Natural killer cell (primary cell): ENCODE measurements at regions not wholly inside any gene's neighbourhood (a gene's known extent, or its start where the extent isn't known, plus 50 kb on each side); places are given as distances from the start of the nearest gene placed in this dataset.

Source experiments
- ATAC-seq, 3 donors: fragments of 150-1000 bp in 2 of 3; fragments of 200-7000 bp in 1 of 3; cut with Tn5 transposase; 1 replicate in 1 of 3; 2 replicates in 2 of 3; pipeline ENCODE4 v1.10.0; 2021; ENCODE audit warnings: mild to moderate bottlenecking in 2 of 3, moderate library complexity in 2 of 3
- DNase-seq, 2 donors: peaks; one replicate each; pipeline versions ENCODE4 v3.0.0 to v3.0.0-alpha.2; 2013 to 2021; ENCODE audit warnings: mixed read lengths in 1 of 2
- H3K27ac ChIP-seq: one replicate; pipeline ENCODE4 v1.5.1; 2013; ENCODE audit warnings: mild to moderate bottlenecking, low read length
- H3K27me3 ChIP-seq: one replicate; pipeline ENCODE4 v1.6.1; 2013; ENCODE audit warnings: low read length; ENCODE audit not compliant: control insufficient read depth, insufficient read depth
- H3K36me3 ChIP-seq: one replicate; pipeline ENCODE4 v1.6.1; 2013; ENCODE audit warnings: low read length; ENCODE audit not compliant: control insufficient read depth, insufficient read depth
- H3K4me1 ChIP-seq: one replicate; pipeline ENCODE4 v1.6.1; 2013; ENCODE audit warnings: low read length; ENCODE audit not compliant: control insufficient read depth, insufficient read depth
- H3K4me3 ChIP-seq: one replicate; pipeline ENCODE4 v1.5.1; 2013; ENCODE audit warnings: low read length
- H3K9me3 ChIP-seq: one replicate; pipeline ENCODE4 v1.6.1; 2013; ENCODE audit warnings: low read length; ENCODE audit not compliant: control insufficient read depth, insufficient read depth
- H3K27ac Mint-ChIP-seq, 2 donors: one replicate each; pipeline ENCODE4 v1.8.0; 2022; ENCODE audit warnings: mild to moderate bottlenecking in 2 of 2, mixed read lengths in 2 of 2, moderate library complexity in 1 of 2
- H3K27me3 Mint-ChIP-seq, 2 donors: one replicate each; pipeline ENCODE4 v1.8.0; 2022; ENCODE audit warnings: low read depth in 2 of 2, mixed read lengths in 2 of 2
- H3K36me3 Mint-ChIP-seq: one replicate; pipeline ENCODE4 v1.8.0; 2022; ENCODE audit warnings: mixed read lengths
- H3K4me1 Mint-ChIP-seq, 2 donors: one replicate each; pipeline ENCODE4 v1.8.0; 2022; ENCODE audit warnings: mixed read lengths in 2 of 2
- H3K4me3 Mint-ChIP-seq: one replicate; pipeline ENCODE4 v1.8.0; 2022; ENCODE audit warnings: mild to moderate bottlenecking, moderate library complexity, mixed read lengths
- H3K9me3 Mint-ChIP-seq, 2 donors: one replicate each; pipeline ENCODE4 v1.8.0; 2022; ENCODE audit warnings: mixed read lengths in 2 of 2
- CTCF ChIP-seq: fragments of 200-600 bp; IDR thresholded peaks from one replicate; pipeline ENCODE4 v1.8.0; 2022; ENCODE audit warnings: antibody characterized with exemption
- WGBS: methylation state at CpG from one replicate; pipeline ENCODE4 v1.1.7; 2013; ENCODE audit warnings: missing lambda C conversion rate; ENCODE audit not compliant: insufficient coverage; 5-methylcytosine and 5-hydroxymethylcytosine counted together
- intact Hi-C: fragments of 100-400 bp; cut with micrococcal nuclease; formaldehyde crosslinking; loops from one replicate; pipeline ENCODE4 v1.14.2; 2022

GRCh38 chr1:172938681-172939080 lies 112.1 kb downstream of the TNFSF18 start:
- Mint-ChIP-seq H3K27me3 (no peaks in the 10 kb centered on the region), H3K4me1 (peaks cover 0 to 6% of the 10 kb centered on the region in 2 donors), H3K27ac (no peak overlapping the region), H3K36me3 (no peaks in the 10 kb centered on the region), H3K9me3 (no peaks in the 10 kb centered on the region), H3K4me3 (no peak overlapping the region)
- Histone ChIP-seq H3K27me3 (no peaks in the 10 kb centered on the region), H3K4me3 (no peak overlapping the region), H3K27ac (no peak overlapping the region), H3K4me1 (no peaks in the 10 kb centered on the region), H3K36me3 (no peaks in the 10 kb centered on the region), H3K9me3 (no peaks in the 10 kb centered on the region)
- TF ChIP-seq CTCF = no peak
- DNase-seq = no peak
- intact Hi-C loops = no loop called here
- no peak for ATAC-seq

GRCh38 chr1:172939475-172939874 lies 111.3 kb downstream of the TNFSF18 start:
- H3K4me3 ChIP-seq = no peak overlapping the region
- H3K27ac ChIP-seq = no peak overlapping the region
- intact Hi-C loops = no loop called here
- no peaks in the 10 kb centered on the region for H3K9me3 Mint-ChIP-seq
- DNase-seq (no peak), ATAC-seq (no peak)
- no peaks in the 10 kb centered on the region for H3K27me3 ChIP-seq
- H3K36me3 Mint-ChIP-seq = no peaks in the 10 kb centered on the region
- 75% methylated on average over 4 of the region's 4 CpGs for WGBS
- no peaks in the 10 kb centered on the region for H3K4me1 Mint-ChIP-seq
- TF ChIP-seq CTCF = no peak
- H3K9me3 ChIP-seq = no peaks in the 10 kb centered on the region
- H3K4me1 ChIP-seq = no peaks in the 10 kb centered on the region
- no peaks in the 10 kb centered on the region for H3K36me3 ChIP-seq
- no peak overlapping the region for H3K4me3 Mint-ChIP-seq
- H3K27me3 Mint-ChIP-seq = no peaks in the 10 kb centered on the region
- H3K27ac Mint-ChIP-seq = no peak overlapping the region

- no peaks in the 10 kb centered on the region for H3K27me3 Mint-ChIP-seq
- no peak overlapping the region for H3K27ac Mint-ChIP-seq
- H3K4me3 ChIP-seq = no peak overlapping the region
- 86% methylated on average over 5 of the region's 5 CpGs for WGBS
- intact Hi-C loops = no loop called here
- no peaks in the 10 kb centered on the region for H3K9me3 ChIP-seq
- TF ChIP-seq CTCF = no peak
- no peaks in the 10 kb centered on the region for H3K36me3 Mint-ChIP-seq
- no peaks in the 10 kb centered on the region for H3K27me3 ChIP-seq
- no peaks in the 10 kb centered on the region for H3K4me1 ChIP-seq
- no peak overlapping the region for H3K4me3 Mint-ChIP-seq
- H3K9me3 Mint-ChIP-seq = no peaks in the 10 kb centered on the region
- no peak for DNase-seq
- H3K27ac ChIP-seq = no peak overlapping the region
- no peaks in the 10 kb centered on the region for H3K4me1 Mint-ChIP-seq
- H3K36me3 ChIP-seq = no peaks in the 10 kb centered on the region
- ATAC-seq = no peak
These were observed 110.4 kb downstream of the TNFSF18 start for GRCh38 chr1:172940174-172940855.

- Mint-ChIP-seq H3K27me3 (no peaks in the 10 kb centered on the region), H3K4me3 (no peak overlapping the region), H3K9me3 (no peaks in the 10 kb centered on the region), H3K36me3 (no peaks in the 10 kb centered on the region), H3K4me1 (no peaks in the 10 kb centered on the region), H3K27ac (no peak overlapping the region)
- no peak for ATAC-seq
- H3K4me1 ChIP-seq = no peaks in the 10 kb centered on the region
- 100% methylated on average over 1 of the region's 1 CpG for WGBS
- intact Hi-C loops = no loop called here
- no peak overlapping the region for H3K27ac ChIP-seq
- H3K4me3 ChIP-seq = no peak overlapping the region
- H3K27me3 ChIP-seq = no peaks in the 10 kb centered on the region
- no peaks in the 10 kb centered on the region for H3K36me3 ChIP-seq
- no peaks in the 10 kb centered on the region for H3K9me3 ChIP-seq
- no peak for TF ChIP-seq CTCF
- DNase-seq = no peak
These were observed 109.3 kb downstream of the TNFSF18 start for GRCh38 chr1:172941471-172941870.
